ENCODE measurements at regions not wholly inside any gene's neighbourhood (a gene's known extent, or its start where the extent isn't known, plus 50 kb on each side); places are given as distances from the start of the nearest gene placed in this dataset.
A peak's percentile ranks its signal among the peaks of the same experiment; 100 is the strongest.

DNA sequence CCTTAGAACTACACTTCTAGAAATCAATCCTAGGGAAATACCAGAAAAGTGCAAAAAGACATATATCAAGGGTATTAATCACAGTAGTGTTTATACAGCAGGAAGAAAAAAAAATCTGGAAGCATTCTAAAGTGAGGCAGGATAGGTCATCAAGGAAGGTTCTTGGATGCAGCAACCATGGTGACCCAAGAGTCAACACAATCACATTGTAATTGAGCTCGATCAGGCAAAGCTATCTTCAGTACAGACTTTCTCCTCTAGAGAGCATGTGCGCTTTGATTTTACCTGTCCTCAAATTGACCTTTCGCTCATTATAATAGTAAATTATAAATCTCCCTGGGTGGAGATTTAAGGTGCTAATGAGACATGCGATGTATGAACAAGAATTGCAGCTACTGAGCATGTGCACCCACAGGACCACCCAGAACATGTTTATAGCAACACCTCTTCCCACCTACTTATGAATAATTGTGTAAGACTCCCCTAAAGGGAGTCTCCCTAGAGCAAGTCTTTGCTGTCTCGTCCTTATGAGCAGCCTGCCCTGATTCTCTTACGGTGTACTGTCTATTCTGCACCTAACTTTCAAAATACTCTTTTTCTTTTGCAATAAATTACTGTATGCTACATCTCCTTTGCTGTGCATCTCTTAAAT, 297.7 kb downstream of the ATPSCKMT start:
- H3K36me3 ChIP-seq, result no peaks in the 10 kb centered on the region
- DNase-seq (ENCODE audit: low read depth in 1 of 2, low spot score in 1 of 2), result no peak
- TF ChIP-seq, protein P1, sequence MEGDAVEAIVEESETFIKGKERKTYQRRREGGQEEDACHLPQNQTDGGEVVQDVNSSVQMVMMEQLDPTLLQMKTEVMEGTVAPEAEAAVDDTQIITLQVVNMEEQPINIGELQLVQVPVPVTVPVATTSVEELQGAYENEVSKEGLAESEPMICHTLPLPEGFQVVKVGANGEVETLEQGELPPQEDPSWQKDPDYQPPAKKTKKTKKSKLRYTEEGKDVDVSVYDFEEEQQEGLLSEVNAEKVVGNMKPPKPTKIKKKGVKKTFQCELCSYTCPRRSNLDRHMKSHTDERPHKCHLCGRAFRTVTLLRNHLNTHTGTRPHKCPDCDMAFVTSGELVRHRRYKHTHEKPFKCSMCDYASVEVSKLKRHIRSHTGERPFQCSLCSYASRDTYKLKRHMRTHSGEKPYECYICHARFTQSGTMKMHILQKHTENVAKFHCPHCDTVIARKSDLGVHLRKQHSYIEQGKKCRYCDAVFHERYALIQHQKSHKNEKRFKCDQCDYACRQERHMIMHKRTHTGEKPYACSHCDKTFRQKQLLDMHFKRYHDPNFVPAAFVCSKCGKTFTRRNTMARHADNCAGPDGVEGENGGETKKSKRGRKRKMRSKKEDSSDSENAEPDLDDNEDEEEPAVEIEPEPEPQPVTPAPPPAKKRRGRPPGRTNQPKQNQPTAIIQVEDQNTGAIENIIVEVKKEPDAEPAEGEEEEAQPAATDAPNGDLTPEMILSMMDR (IDR thresholded peaks at IDR 0.05; ENCODE audit: low read depth, low read length), result no peak

DNA sequence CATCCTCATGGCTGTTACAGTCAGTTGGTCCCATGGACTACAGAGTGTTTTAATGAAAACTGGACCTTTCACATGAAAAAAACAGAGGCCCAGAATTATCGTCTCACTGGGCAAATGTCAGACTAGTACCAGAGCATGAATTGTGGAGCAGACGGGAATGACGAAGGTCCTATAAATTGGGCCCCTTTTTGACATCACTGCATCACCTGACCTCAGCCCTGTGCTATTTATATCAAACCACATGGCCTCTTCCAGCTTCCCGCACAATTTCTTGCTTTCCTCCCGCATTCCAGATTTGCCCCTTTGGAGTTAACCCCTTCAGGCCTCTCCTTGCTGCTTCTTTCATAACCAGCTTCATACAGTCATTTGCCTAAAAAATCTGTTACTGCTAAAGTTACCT, 301.7 kb downstream of the ATPSCKMT start:
- TF ChIP-seq, protein P1 (IDR thresholded peaks at IDR 0.05; ENCODE audit: low read depth, low read length), result no peak
- H3K36me3 ChIP-seq, result no peaks in the 10 kb centered on the region
- no peaks in the 10 kb centered on the region for H3K27me3 ChIP-seq
- H3K9me3 ChIP-seq (ENCODE audit: low read depth), result no peaks in the 10 kb centered on the region
- no peak overlapping the region for H3K4me3 ChIP-seq
- H3K27ac ChIP-seq, result no peak overlapping the region
- H3K4me1 ChIP-seq (ENCODE audit: low read depth), result peaks cover 4% of the 10 kb centered on the region
- DNase-seq (ENCODE audit: low read depth in 1 of 2, low spot score in 1 of 2), result peak in 1 of 2 donors; percentile 40

More for the DNA sequence above, 297.7 kb downstream of the ATPSCKMT start:
- H3K27ac ChIP-seq, result no peak overlapping the region
- no peaks in the 10 kb centered on the region for H3K9me3 ChIP-seq (ENCODE audit: low read depth)
- H3K27me3 ChIP-seq, result no peaks in the 10 kb centered on the region
- no peak overlapping the region for H3K4me3 ChIP-seq
- H3K4me1 ChIP-seq (ENCODE audit: low read depth), result peaks cover 4% of the 10 kb centered on the region

DNA sequence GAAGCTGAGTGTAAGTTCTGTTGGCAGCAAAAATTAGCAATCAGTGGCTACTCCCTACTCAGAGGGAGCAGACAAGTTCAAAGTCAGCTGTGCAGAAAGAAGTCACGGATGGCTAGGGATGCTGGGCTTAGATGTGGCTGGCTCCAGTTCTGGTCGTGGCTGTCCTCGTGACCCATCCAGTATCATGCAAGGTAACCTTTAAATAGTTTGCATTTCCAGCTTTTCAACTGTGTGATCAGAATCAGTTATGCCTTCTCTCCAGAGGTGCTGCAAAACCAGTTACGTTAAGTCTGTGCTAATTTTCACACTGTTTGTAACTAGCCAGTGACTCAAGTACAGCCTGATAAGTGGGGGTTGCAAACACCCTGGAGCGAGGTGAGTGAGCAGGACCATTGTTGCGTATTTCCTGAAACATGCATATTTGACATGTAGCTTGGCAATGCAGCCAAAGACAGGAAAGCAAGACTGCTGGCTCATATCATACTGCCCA, 302.4 kb downstream of the ATPSCKMT start:
- Histone ChIP-seq H3K36me3 (no peaks in the 10 kb centered on the region), H3K9me3 (ENCODE audit: low read depth) (no peaks in the 10 kb centered on the region), H3K27ac (no peak overlapping the region), H3K4me3 (no peak overlapping the region), H3K27me3 (no peaks in the 10 kb centered on the region), H3K4me1 (ENCODE audit: low read depth) (peaks cover 4% of the 10 kb centered on the region)
- TF ChIP-seq, protein P1 (IDR thresholded peaks at IDR 0.05; ENCODE audit: low read depth, low read length), result no peak
- DNase-seq (ENCODE audit: low read depth in 1 of 2, low spot score in 1 of 2), result peak in 1 of 2 donors; percentile 85

DNA sequence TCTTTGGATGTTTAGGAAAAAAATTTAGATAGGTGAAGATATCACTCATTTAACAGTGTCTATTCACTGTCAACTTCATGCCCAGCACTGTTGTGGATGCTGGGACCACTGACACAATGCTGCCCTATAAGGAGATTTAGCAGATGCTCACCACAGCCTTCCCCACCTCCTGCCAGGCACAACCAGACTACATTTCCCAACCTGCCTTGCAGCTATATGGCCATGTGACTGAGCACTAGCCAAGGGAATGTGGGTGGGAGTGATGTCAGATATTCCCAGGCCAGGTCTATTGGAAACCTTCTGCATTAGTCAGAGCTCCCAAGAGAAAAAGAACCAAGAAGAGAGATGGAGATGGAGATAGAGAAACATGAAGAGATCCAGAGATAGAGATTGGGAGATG, 302.6 kb upstream of the TAS2R1 start:
- Histone ChIP-seq H3K9me3 (ENCODE audit: low read depth) (no peaks in the 10 kb centered on the region), H3K27ac (no peak overlapping the region), H3K36me3 (no peaks in the 10 kb centered on the region), H3K4me1 (ENCODE audit: low read depth) (no peaks in the 10 kb centered on the region), H3K27me3 (no peaks in the 10 kb centered on the region), H3K4me3 (no peak overlapping the region)
- TF ChIP-seq, protein P1 (IDR thresholded peaks at IDR 0.05; ENCODE audit: low read depth, low read length), result no peak
- peak in 1 of 2 donors; percentile 52 for DNase-seq (ENCODE audit: low read depth in 1 of 2, low spot score in 1 of 2)

- no peak overlapping the region for H3K4me3 ChIP-seq
- no peaks in the 10 kb centered on the region for H3K36me3 ChIP-seq
- TF ChIP-seq, protein P1 (IDR thresholded peaks at IDR 0.05; ENCODE audit: low read depth, low read length), result no peak
- no peak for DNase-seq (ENCODE audit: low read depth in 1 of 2, low spot score in 1 of 2)
- H3K27me3 ChIP-seq, result no peaks in the 10 kb centered on the region
- no peaks in the 10 kb centered on the region for H3K4me1 ChIP-seq (ENCODE audit: low read depth)
- H3K27ac ChIP-seq, result no peak overlapping the region
- H3K9me3 ChIP-seq (ENCODE audit: low read depth), result no peaks in the 10 kb centered on the region
Observed at GRCh38 chr5:9930156-9930555, 300.0 kb upstream of the TAS2R1 start.

Data from cardiac muscle cell (in vitro differentiated cells and primary cell).